Calu3 (cell line): ENCODE measurements at regions not wholly inside any gene's neighbourhood (a gene's known extent, or its start where the extent isn't known, plus 50 kb on each side); places are given as distances from the start of the nearest gene placed in this dataset.
"Not testable (repeated sequence)": the region's sequence is repeated elsewhere in the genome, so short reads cannot be mapped to it uniquely, and the experiment has no call there.

ENCODE experiments used
- BruUV-seq: library from RNA; stranded (reverse); fragments of 400-500 nt; replicated peaks from 2 replicates; lab custom pipeline; 2021; lab: Mats Ljungman, UMichigan
- CTCF ChIA-PET: fragments of 300-600 bp; sonication (Branson Sonifier 250); formaldehyde crosslinking; loops from one replicate; lab custom pipeline; 2022; ENCODE audit warnings: antibody characterized with exemption; lab: Charles Lee
- DNase-seq: peaks from one replicate; pipeline ENCODE4 v3.0.0; 2022
- H3K27ac Mint-ChIP-seq: one replicate; pipeline ENCODE4 v1.8.0; 2022; ENCODE audit warnings: mixed read lengths; ENCODE audit not compliant: unreplicated experiment
- H3K27me3 Mint-ChIP-seq: one replicate; pipeline ENCODE4 v1.8.0; 2022; ENCODE audit warnings: mixed read lengths; ENCODE audit not compliant: unreplicated experiment
- H3K36me3 Mint-ChIP-seq: one replicate; pipeline ENCODE4 v1.8.0; 2022; ENCODE audit warnings: mild to moderate bottlenecking, moderate library complexity, mixed read lengths; ENCODE audit not compliant: insufficient read depth, unreplicated experiment
- H3K4me1 Mint-ChIP-seq: one replicate; pipeline ENCODE4 v1.8.0; 2022; ENCODE audit warnings: mild to moderate bottlenecking, low read depth, mixed read lengths; ENCODE audit not compliant: unreplicated experiment
- H3K4me3 Mint-ChIP-seq: one replicate; pipeline ENCODE4 v1.8.0; 2022; ENCODE audit warnings: mild to moderate bottlenecking, low read depth, moderate library complexity, mixed read lengths; ENCODE audit not compliant: unreplicated experiment
- H3K9me3 Mint-ChIP-seq: one replicate; pipeline ENCODE4 v1.8.0; 2022; ENCODE audit warnings: low read depth, mixed read lengths; ENCODE audit not compliant: unreplicated experiment
- CTCF ChIP-seq: fragments of 200-600 bp; IDR thresholded peaks from one replicate; pipeline ENCODE4 v1.8.0; 2022; ENCODE audit warnings: antibody characterized with exemption; ENCODE audit not compliant: unreplicated experiment
- intact Hi-C: fragments of 100-400 bp; cut with micrococcal nuclease; formaldehyde crosslinking; loops from one replicate; pipeline ENCODE4 v1.10.0; 2022; ENCODE audit not compliant: unreplicated experiment

GRCh38 chr16:60776281-60776680 lies 1260.0 kb downstream of the CDH8 start:
- H3K36me3 Mint-ChIP-seq, result no peaks in the 10 kb centered on the region
- BruUV-seq, result no TSS peak
- DNase-seq, result no peak
- no peaks in the 10 kb centered on the region for H3K4me1 Mint-ChIP-seq
- H3K9me3 Mint-ChIP-seq, result peaks cover 27% of the 10 kb centered on the region
- CTCF ChIA-PET, result no interaction called here
- no peak overlapping the region for H3K27ac Mint-ChIP-seq
- no peak overlapping the region for H3K4me3 Mint-ChIP-seq
- intact Hi-C loops, result no loop called here
- H3K27me3 Mint-ChIP-seq, result no peaks in the 10 kb centered on the region
- no peak for TF ChIP-seq CTCF

GRCh38 chr16:60771138-60771537 lies 1265.1 kb downstream of the CDH8 start:
- no peaks in the 10 kb centered on the region for H3K36me3 Mint-ChIP-seq
- no peak overlapping the region for H3K27ac Mint-ChIP-seq
- TF ChIP-seq CTCF, result no peak
- intact Hi-C loops, result no loop called here
- no peaks in the 10 kb centered on the region for H3K4me1 Mint-ChIP-seq
- DNase-seq, result no peak
- no peaks in the 10 kb centered on the region for H3K27me3 Mint-ChIP-seq
- peaks cover 23% of the 10 kb centered on the region for H3K9me3 Mint-ChIP-seq
- no peak overlapping the region for H3K4me3 Mint-ChIP-seq
- CTCF ChIA-PET, result no interaction called here
- no TSS peak for BruUV-seq

GRCh38 chr16:60770384-60770783 lies 1265.9 kb downstream of the CDH8 start:
- H3K4me1 Mint-ChIP-seq, H3K36me3 Mint-ChIP-seq, H3K27me3 Mint-ChIP-seq, intact Hi-C loops, DNase-seq, H3K27ac Mint-ChIP-seq, H3K4me3 Mint-ChIP-seq, BruUV-seq: not testable (repeated sequence)
- peaks cover 22% of the 10 kb centered on the region for H3K9me3 Mint-ChIP-seq
- CTCF ChIA-PET, result interaction anchor here (0.6 kb wide), 1 partner anchor 95 kb away, joined by 4 read pairs; no protein-coding TSS in a partner anchor

GRCh38 chr16:60763869-60764268 lies 1272.4 kb downstream of the CDH8 start:
- H3K27ac Mint-ChIP-seq, result no peak overlapping the region
- H3K9me3 Mint-ChIP-seq, result peaks cover 6% of the 10 kb centered on the region
- no peaks in the 10 kb centered on the region for H3K36me3 Mint-ChIP-seq
- H3K4me3 Mint-ChIP-seq, result no peak overlapping the region
- BruUV-seq, result no TSS peak
- no peaks in the 10 kb centered on the region for H3K4me1 Mint-ChIP-seq
- TF ChIP-seq CTCF, result no peak
- H3K27me3 Mint-ChIP-seq, result no peaks in the 10 kb centered on the region
- CTCF ChIA-PET, result no interaction called here
- no peak for DNase-seq
- intact Hi-C loops, result no loop called here

- H3K9me3 Mint-ChIP-seq, result peaks cover 3% of the 10 kb centered on the region
- H3K36me3 Mint-ChIP-seq, result no peaks in the 10 kb centered on the region
- no peaks in the 10 kb centered on the region for H3K27me3 Mint-ChIP-seq
- CTCF ChIA-PET, result no interaction called here
- no peaks in the 10 kb centered on the region for H3K4me1 Mint-ChIP-seq
- intact Hi-C loops, result no loop called here
- H3K27ac Mint-ChIP-seq, result no peak overlapping the region
- no peak for TF ChIP-seq CTCF
- no peak overlapping the region for H3K4me3 Mint-ChIP-seq
- no TSS peak for BruUV-seq
- DNase-seq, result no peak
Observed at GRCh38 chr16:60755907-60756306, 1280.3 kb downstream of the CDH8 start.
